Ascending aorta (tissue), 2 donors: ENCODE measurements at regions not wholly inside any gene's neighbourhood (a gene's known extent, or its start where the extent isn't known, plus 50 kb on each side); places are given as distances from the start of the nearest gene placed in this dataset.

Source experiments
- DNase-seq, 2 donors: peaks; one replicate each; pipeline ENCODE4 v3.0.0-alpha.2; 2019; ENCODE audit warnings: low spot score in 2 of 2
- H3K27ac ChIP-seq, 2 donors: fragments of 200-600 bp; sonication (generic); one replicate each; pipeline ENCODE4 v1.5.1; 2016 to 2017; ENCODE audit warnings: mild to moderate bottlenecking in 1 of 2
- H3K27me3 ChIP-seq: fragments of 200-600 bp; sonication (generic); one replicate; pipeline ENCODE4 v1.5.1; 2017
- H3K36me3 ChIP-seq, 2 donors: fragments of 200-600 bp; sonication (generic); one replicate each; pipeline ENCODE4 v1.5.1; 2016
- H3K4me1 ChIP-seq, 2 donors: fragments of 200-600 bp; sonication (generic); one replicate each; pipeline ENCODE4 v1.5.1; 2016 to 2017; ENCODE audit warnings: mild to moderate bottlenecking in 1 of 2
- H3K4me3 ChIP-seq, 2 donors: fragments of 200-600 bp; sonication (generic); one replicate each; pipeline ENCODE4 v1.5.1; 2016 to 2017; ENCODE audit warnings: mild to moderate bottlenecking in 1 of 2
- H3K9me3 ChIP-seq, 2 donors: fragments of 200-600 bp; sonication (generic); one replicate each; pipeline ENCODE4 v1.5.1; 2016
- CTCF ChIP-seq, 3 experiments: fragments of 200-600 bp in 2 of 3; fragments of 450-650 bp in 1 of 3; sonication (generic) in 2 of 3; IDR thresholded peaks; one replicate each; pipeline ENCODE4 v1.5.1; 2016 to 2019; ENCODE audit warnings: antibody characterized with exemption in 3 of 3, mild to moderate bottlenecking in 1 of 3, moderate library complexity in 1 of 3
- intact Hi-C: fragments of 100-400 bp; cut with DNase I; formaldehyde crosslinking; loops from one replicate; pipeline ENCODE4 v1.15.1; 2023

DNA sequence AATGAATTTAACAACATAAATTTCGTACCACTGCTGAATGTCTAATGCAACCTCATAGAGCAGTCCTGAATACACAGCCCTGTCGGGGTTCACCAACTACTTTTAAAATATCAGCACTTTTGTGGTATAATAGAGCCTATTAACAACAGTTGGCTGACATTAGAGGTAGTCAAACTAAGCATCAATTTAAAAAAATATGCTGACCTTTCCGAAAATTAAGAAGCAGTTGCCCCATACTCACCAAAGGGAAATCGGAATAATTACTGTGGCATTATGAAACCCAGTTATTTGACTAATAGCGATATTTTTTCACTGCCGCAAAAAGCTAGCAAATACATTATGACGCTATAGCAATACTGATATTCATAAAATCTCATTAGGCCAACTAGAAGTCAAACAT is 273.5 kb upstream of the PPARGC1A start:
- H3K27me3 ChIP-seq: no peaks in the 10 kb centered on the region
- no peak for TF ChIP-seq CTCF (IDR thresholded peaks at IDR 0.05)
- no peak for DNase-seq
- H3K4me1 ChIP-seq: no peaks in the 10 kb centered on the region
- H3K27ac ChIP-seq: no peak overlapping the region
- no peaks in the 10 kb centered on the region for H3K36me3 ChIP-seq
- intact Hi-C loops: no loop called here
- H3K4me3 ChIP-seq: no peak overlapping the region
- H3K9me3 ChIP-seq: no peaks in the 10 kb centered on the region

- intact Hi-C loops: no loop called here
- Histone ChIP-seq H3K27me3 (no peaks in the 10 kb centered on the region), H3K4me1 (no peaks in the 10 kb centered on the region), H3K36me3 (no peaks in the 10 kb centered on the region), H3K9me3 (no peaks in the 10 kb centered on the region), H3K4me3 (no peak overlapping the region), H3K27ac (no peak overlapping the region)
- TF ChIP-seq CTCF (IDR thresholded peaks at IDR 0.05): no peak
- no peak for DNase-seq
Observed at GRCh38 chr4:24160358-24160757, 270.5 kb upstream of the PPARGC1A start.

- Histone ChIP-seq H3K27ac (no peak overlapping the region), H3K36me3 (no peaks in the 10 kb centered on the region), H3K27me3 (no peaks in the 10 kb centered on the region), H3K9me3 (no peaks in the 10 kb centered on the region), H3K4me3 (no peak overlapping the region), H3K4me1 (no peaks in the 10 kb centered on the region)
- TF ChIP-seq CTCF (IDR thresholded peaks at IDR 0.05): no peak
- DNase-seq: no peak
- intact Hi-C loops: no loop called here
Observed at GRCh38 chr4:24158031-24158430, 268.2 kb upstream of the PPARGC1A start.

DNA sequence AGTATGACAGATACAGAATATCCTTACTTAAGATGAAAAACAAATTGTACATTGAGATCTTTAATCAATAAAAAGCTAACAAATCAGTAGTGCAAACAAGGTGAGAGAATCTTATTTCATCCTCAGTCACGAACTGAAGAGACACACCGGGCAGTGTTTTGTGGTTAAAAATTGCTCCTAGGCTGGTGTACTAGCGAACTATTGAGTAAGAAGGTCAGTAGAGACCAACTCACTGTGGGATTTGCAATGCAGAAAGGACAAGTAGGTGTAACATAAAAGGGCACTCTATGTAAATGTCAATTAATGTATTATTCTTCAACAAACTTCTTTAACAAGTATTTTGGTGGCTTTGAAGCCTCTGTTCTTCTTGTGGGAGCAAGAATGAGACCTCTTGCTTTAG is 260.2 kb upstream of the PPARGC1A start:
- H3K36me3 ChIP-seq: no peaks in the 10 kb centered on the region
- no peaks in the 10 kb centered on the region for H3K4me1 ChIP-seq
- no peak overlapping the region for H3K27ac ChIP-seq
- H3K4me3 ChIP-seq: no peak overlapping the region
- no peaks in the 10 kb centered on the region for H3K9me3 ChIP-seq
- TF ChIP-seq CTCF (IDR thresholded peaks at IDR 0.05): no peak
- intact Hi-C loops: no loop called here
- H3K27me3 ChIP-seq: no peaks in the 10 kb centered on the region
- no peak for DNase-seq

DNA sequence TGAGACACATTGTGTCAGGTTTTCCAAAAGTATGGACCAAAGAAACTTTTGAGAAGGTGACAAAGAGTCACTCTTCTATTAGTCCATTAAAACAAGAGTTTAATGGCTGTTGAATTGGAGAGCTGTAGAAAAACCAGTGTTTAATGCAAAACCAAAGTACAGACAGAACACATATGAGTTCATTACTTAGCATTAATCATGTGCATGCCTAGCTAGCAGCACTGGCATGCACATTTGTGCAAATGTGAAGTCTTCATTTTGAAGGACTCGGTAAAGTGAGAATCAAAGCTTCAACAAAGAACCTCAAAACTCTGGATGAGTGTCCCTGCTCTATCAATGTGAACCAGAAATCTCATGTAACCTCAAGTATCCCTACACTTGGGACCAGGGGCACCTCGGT is 256.3 kb upstream of the PPARGC1A start:
- H3K27ac ChIP-seq: no peak overlapping the region
- no peak overlapping the region for H3K4me3 ChIP-seq
- TF ChIP-seq CTCF (IDR thresholded peaks at IDR 0.05): no peak
- no peaks in the 10 kb centered on the region for H3K4me1 ChIP-seq
- no peak for DNase-seq
- no peaks in the 10 kb centered on the region for H3K27me3 ChIP-seq
- intact Hi-C loops: no loop called here
- no peaks in the 10 kb centered on the region for H3K36me3 ChIP-seq
- H3K9me3 ChIP-seq: no peaks in the 10 kb centered on the region

DNA sequence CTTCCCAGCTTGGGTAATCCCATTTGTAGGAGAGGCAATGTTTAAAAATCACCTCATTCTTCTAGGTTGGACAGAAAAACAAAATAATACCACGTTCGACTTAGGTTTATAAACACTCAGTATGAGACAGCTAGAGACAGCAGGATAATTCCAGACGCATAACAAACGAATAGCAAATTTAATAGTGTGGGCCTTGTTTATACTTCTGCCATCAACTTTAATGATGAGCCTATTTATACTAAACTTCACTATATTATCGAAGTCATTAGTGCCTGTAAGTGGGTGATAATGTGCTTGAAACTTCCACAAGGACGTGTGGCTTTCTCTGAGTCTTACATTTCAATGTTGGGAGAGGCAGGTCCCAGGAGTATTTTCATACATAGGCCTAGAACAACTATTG is 255.7 kb upstream of the PPARGC1A start:
- Histone ChIP-seq H3K4me1 (no peaks in the 10 kb centered on the region), H3K9me3 (no peaks in the 10 kb centered on the region), H3K4me3 (no peak overlapping the region), H3K27me3 (no peaks in the 10 kb centered on the region), H3K36me3 (no peaks in the 10 kb centered on the region), H3K27ac (no peak overlapping the region)
- DNase-seq: no peak
- intact Hi-C loops: no loop called here
- TF ChIP-seq CTCF (IDR thresholded peaks at IDR 0.05): no peak
